GM21529 (cell line): ENCODE measurements at regions not wholly inside any gene's neighbourhood (a gene's known extent, or its start where the extent isn't known, plus 50 kb on each side); places are given as distances from the start of the nearest gene placed in this dataset.
"Not testable (repeated sequence)": the region's sequence is repeated elsewhere in the genome, so short reads cannot be mapped to it uniquely, and the experiment has no call there.

ENCODE experiments used
- ATAC-seq: cut with Tn5 transposase; IDR thresholded peaks from one replicate; pipeline ENCODE4 v1.9.1; 2021; ENCODE audit not compliant: unreplicated experiment

DNA sequence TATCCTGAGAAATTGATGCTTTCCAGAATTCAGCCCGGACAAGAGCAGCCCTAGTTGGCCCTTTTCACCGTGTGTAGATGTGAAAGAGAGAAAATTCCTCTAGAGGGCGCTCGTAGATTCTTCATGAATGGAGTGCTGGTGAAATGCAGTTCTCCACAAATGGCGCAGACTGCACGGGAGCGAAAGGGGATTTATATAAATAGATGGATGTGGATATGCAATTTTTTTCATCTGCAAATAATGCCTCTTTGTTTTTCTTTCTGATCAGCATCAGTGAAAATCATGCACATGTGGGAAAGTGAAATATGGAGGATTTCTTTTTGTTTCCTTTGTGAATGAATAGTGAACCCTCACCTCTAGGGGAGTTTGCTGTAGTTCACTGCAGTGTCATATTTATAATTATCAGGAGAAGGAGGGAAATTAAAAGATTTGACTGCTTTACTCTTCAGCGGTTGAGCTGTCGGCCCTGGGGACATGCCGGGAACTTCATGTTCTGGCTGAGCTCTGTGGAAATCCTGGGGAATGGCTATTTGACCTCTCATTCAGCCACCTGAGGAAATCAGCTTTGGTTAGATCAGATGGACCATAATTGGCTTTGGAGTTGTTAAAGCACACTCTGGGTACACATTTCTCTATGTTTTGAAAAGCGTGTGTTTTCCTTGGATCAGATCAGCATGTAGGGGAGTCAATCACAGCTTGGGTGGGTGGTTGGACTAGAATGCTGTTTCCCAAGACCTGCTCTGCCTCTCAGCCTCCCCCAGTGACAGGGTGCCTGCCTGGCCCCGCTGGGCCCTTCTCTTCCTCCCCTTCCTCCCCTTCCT is 115.0 kb upstream of the SHISA3 start:
- peak; percentile 82 for ATAC-seq

DNA sequence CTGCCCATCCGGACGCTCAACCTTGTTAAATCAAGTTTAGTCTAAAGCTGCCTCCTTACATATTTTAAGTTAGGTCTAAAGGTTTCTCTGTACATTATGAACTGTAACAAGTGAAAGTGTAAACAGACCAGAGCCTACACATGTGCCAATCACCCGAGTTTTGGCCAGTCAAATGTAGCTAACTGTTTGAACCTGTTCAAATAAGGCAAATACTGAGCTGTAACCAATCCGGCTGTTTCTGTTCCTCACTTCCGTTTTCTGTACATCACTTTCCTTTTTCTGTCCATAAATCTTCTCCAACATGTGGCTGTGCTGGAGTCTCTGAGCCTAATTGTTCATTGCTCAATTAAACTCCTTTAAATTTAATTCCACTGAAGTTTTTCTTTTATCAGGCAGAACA is 113.3 kb upstream of the SHISA3 start:
- no peak for ATAC-seq

- not testable (repeated sequence) for ATAC-seq
Observed at GRCh38 chr4:42288876-42289275, 108.4 kb upstream of the SHISA3 start.

DNA sequence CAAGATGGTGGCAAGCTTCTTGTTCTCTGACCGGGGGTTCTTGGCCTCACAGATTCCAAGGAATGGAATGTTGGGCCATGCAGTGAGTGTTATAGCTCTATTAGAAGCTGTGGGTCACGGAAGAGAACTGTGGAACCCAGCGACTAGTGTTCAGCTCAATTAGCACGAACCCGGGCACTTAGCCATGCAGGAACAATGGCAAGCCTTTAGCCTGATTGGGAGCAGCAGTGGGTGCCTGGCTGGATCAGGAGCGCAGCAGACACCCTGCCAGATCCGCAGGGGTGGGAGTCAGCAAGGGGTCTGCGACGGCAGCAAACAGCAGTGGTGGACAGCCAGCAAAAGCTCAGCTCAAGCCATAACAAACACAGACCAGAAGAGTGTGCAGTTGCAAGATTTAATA is 105.1 kb upstream of the SHISA3 start:
- ATAC-seq, result not testable (repeated sequence)

GRCh38 chr4:42293967-42294813 is 103.1 kb upstream of the SHISA3 start:
- no peak for ATAC-seq

DNA sequence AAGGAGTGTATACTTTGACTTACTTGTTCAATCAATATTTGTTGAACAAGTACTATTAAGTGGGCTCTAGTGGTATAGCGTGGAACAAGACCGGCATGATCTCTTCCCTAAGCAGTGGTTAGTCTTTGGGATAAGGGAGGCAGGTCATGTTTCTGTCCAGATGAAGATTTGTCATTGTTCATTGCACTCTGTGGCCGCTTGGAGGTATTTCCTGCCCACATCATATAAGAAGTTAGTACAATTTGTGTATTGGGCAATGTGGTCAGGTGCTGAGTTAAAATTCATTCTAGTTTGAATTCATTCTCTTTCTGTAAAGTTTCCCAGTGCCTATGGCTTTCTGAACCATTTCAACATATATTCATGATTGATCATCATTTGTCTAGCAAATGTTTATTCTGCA is 101.1 kb upstream of the SHISA3 start:
- peak; percentile 56 for ATAC-seq

GRCh38 chr4:42302348-42302747 is 94.9 kb upstream of the SHISA3 start:
- ATAC-seq, result peak; percentile 49

DNA sequence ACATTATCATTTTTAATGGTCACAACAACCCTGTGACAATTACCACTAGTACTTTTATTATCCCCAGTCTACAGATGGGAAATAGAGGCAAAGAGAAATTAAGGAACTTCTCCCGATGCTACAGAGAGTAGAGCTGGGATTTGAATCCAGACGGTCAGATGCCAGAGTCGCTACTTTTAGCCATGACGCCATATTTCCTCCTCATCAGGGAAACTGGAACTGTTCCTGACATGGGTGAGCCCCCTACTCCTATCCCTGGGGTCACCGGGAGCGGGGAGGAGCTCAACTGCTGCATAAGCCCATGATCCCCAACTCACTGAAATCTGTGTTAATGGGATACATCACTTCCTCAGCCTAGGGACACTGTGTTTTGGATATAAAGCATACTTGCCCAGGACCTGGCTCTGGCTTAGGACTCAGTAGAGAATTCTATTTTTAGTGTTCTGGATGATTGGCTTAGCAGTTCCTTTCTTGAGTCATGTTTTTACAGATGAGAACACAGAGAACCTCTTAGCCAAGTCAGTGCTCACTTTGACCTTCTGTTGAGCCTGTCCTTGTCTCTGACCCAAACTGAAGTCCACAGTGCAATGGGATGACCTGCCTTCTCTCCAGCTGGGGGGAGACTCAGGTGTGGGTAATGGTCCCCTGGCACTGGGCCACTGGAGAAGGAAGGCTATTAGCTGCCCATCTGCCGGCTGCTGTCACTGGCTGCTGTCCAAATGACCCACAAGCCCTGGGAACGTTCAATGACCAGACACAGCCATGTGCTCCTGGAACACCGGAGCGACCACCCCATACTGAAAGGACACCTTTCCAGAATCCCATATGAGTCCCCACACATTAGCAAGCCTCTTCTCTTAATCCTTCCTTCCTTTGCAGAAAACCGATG is 90.8 kb upstream of the SHISA3 start:
- no peak for ATAC-seq

- ATAC-seq, result no peak
Observed at GRCh38 chr4:42308247-42308646, 89.0 kb upstream of the SHISA3 start.

DNA sequence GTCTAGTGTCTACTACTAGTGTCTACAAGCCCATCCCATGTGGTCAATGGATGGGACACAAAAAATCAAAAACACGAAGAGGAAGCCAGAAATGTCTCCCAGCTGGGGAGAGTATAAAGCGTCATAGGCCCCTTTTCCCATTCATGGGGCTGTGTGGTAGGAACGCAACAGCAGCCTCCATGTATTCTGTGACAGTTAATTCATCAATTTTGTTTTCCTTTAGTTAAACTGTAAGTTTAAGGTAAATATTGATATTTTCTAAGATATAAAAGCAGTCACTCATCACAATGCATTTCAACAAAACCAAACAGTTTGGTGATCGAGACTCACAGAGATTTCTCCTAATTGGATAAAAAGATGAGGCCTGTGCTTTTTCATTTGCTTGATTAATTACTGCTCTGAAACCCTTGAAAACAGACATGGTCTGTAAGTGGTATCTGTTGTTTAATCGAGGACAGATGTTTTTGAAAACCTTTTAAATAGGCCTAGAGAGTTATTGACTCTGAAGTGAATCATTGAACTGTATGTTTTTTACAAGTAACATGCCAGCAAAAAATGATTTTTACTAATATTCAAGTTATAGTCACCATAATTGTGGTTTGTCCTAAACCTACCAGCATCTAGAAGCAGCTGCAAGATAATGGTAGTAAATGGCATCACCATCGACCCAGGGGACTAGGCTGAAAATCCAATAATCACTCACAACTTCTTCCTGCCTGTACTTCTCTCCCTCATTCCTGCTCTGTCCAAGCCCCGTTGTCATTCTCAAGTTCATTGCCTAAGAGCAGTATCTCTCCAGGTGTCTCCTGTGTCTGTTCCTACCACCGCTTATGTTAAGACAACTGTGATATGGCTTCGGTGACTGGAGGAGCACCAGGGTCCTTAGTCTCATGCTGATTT is 87.7 kb upstream of the SHISA3 start:
- ATAC-seq, result no peak

GRCh38 chr4:42310358-42310757 is 86.9 kb upstream of the SHISA3 start:
- ATAC-seq, result no peak

GRCh38 chr4:42310806-42311205 is 86.5 kb upstream of the SHISA3 start:
- no peak for ATAC-seq

DNA sequence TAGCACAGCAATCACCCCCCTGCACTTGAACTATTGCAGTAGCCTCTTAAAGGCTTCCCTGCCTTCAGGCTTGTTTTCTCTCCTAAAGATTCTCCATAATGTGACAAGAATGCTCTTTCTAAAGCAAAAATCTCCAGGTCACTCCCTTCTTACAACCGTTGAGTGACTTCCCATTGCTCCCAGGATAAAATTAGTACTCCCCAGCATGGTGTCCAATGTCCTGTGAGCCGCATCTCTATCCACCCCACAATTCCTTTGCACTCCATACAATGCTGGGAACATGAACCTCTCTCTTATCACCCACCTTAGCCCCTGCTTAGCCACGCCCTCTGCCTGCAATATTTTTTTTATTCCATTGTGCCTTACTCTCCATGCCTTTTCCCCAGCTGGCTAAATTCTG is 85.7 kb upstream of the SHISA3 start:
- no peak for ATAC-seq

GRCh38 chr4:42313420-42313819 is 83.9 kb upstream of the SHISA3 start:
- not testable (repeated sequence) for ATAC-seq

- ATAC-seq, result no peak
Observed at GRCh38 chr4:42313872-42314271, 83.4 kb upstream of the SHISA3 start.

GRCh38 chr4:42315231-42315630 is 82.1 kb upstream of the SHISA3 start:
- ATAC-seq, result no peak

DNA sequence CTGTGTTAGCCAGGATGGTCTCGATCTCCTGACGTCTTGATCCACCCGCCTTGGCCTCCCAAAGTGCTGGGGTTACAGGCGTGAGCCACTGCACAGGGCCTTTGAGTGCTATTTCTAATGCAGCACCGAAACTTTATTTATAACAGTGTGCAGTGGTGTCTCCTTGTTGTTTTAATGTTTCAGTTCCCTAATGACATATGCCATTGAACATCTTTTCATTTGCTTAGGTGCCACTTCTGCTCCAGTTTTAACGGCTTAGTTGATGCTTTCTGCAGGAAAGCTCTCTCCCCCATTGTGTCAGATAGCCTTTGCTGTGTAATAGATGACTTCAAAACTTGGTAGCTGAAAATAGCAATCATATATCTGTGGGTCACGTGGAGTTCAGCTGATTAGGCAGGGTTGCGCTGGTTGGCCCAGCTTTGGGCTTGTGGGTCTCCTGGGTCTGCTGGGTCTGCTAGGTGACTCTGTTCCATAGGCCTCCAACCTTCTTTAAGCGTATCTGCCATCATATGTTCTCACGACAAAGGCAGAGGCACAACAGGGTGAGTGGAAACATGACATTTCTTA is 76.4 kb upstream of the SHISA3 start:
- ATAC-seq, result peak; percentile 95

DNA sequence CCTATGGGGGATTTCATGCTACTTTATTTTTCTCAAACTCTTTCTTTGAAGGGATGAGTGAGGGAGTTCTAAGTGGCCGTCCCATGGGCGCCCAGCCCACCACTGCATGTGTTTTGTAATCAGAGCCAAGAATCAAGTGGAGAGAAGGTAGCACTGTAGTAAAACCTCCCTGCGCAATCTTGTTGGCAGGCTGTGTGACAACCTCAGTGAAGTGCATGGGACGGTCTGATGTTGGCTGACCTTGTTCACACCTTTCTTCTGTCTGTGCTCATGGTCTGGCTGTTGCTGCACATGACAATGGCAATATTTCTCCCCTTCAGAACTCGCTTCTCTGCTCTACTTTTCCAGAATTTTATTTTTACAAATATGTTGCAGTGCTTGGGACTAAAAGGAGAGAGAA is 71.2 kb upstream of the SHISA3 start:
- no peak for ATAC-seq

DNA sequence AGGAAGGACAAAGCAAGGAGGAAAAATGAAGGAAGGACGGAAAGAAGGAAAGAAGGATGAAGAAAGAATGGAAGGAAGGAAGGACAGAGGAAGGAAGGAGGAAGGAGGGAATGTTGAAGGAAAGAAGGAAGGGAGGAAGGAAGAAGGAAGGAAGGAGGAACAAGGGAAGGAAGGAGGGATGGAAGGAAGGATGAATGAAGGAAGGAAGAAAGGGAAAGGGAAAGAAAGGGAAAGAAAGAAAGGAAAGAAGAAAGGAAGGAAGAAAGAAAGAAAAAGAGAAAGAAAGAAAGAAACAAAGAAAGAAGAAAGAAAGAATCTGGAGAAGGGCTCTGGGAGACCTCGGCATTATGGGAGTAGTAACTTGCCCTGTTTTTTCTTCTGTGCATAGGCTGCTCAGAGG is 70.8 kb upstream of the SHISA3 start:
- no peak for ATAC-seq

- ATAC-seq, result no peak
Observed at GRCh38 chr4:42327323-42327722, 70.0 kb upstream of the SHISA3 start.
